Epithelial cell of prostate (primary cell): ENCODE measurements at regions not wholly inside any gene's neighbourhood (a gene's known extent, or its start where the extent isn't known, plus 50 kb on each side); places are given as distances from the start of the nearest gene placed in this dataset.
A peak's percentile ranks its signal among the peaks of the same experiment; 100 is the strongest.
"Not testable (repeated sequence)": the region's sequence is repeated elsewhere in the genome, so short reads cannot be mapped to it uniquely, and the experiment has no call there.

Experiments used
- DNase-seq: peaks from one replicate; pipeline ENCODE4 v3.0.0-alpha.2; 2011; ENCODE audit warnings: low read depth, low spot score
- H3K27ac ChIP-seq: fragments of 450-650 bp; 2 replicates; pipeline ENCODE4 v1.5.1; 2017; ENCODE audit warnings: mild to moderate bottlenecking

DNA sequence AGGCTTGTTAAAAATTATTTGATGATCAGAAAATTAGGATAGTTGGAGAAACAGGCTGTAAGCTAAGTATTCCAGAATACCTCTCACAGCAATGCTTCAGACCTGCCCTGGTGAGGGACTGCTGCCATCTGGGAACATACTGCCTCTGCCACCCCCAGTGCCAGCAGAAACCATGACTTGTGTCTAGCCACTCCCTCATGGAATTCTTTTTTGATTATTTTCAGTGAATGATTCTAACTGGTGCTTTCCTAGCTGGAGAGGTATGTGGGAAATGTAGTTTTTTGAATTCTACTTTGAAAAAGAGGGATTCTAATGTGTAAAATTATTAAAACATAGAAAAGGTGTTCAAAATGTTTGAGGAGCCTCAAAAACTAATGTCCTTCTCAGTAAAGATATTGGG lies 126.3 kb downstream of the HMHB1 start:
- no peak overlapping the region for H3K27ac ChIP-seq
- no peak for DNase-seq

DNA sequence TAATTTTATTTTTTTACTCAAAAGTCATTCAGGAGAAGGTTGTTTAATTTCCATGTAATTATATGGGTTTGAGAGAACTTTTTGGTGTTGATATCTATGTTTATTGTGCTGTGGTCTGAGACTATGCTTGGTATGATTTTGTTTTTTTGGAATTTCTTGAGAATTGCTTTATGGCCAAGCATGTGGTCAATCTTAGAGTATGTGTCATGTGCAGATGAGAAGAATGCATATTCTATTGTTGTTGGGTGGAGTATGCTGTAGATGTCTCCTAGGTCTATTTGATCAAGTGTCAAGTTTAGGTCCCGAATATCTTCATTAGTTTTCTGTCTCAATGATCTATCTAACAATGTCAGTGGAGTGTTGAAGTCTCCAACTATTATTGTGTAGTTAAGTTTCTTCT lies 134.9 kb downstream of the HMHB1 start:
- no peak overlapping the region for H3K27ac ChIP-seq
- DNase-seq, result no peak

DNA sequence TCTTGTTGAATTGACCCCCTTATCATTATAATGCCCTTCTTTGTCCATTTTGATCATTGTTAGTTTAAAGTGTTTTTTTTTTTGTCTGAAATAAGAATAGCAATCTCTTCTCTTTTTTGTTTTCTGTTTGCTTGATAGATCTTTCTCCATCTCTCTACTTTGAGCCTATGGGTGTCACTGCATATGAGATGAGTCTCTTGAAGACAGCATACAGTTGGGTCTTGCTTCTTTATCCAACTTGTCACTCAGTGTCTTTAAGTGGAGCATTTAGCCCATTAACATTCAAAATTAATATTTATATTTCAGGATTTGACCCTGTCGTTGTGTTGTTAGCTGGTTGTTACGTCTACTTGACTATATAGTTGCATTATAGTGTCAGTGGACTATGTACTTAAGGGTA lies 135.4 kb downstream of the HMHB1 start:
- DNase-seq, result no peak
- H3K27ac ChIP-seq, result no peak overlapping the region

DNA sequence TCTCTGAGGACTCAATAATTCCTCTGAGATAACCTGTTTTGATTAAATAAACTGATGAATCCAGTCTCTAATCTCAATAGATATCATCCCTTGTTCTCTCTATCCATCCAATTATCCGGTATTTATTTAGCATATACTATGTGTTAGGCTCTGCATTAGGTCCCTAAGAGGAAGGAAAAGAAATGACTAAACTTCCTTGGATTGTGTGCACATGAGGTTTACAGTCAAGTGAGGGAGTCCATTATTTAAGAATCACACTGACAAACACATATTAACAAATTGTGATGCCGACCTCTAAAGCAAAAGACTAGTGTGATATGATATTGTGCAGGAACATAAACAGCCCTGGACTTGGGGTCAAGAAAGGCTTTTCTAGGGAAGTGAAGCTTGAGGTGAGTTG lies 140.8 kb downstream of the HMHB1 start:
- no peak overlapping the region for H3K27ac ChIP-seq
- no peak for DNase-seq

DNA sequence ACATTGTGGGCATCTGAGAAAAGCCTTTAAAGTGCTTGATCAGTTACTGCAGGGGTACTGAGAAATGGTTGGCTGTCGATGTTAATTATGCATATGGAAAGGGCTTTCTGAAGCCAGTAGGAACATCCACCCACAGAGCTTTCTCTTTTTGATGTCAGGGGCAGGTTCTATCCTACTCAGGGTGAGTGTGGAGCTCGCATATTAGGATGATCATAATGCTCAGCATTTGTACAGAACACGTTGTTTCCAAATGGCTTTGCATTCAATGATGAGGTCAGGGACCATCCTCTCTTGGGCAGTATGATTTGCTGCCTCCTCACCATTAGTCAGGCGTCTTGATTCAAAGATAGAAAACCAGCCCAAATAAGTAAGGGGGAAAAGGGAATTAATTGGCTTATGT lies 141.9 kb downstream of the HMHB1 start:
- no peak overlapping the region for H3K27ac ChIP-seq
- DNase-seq, result no peak

DNA sequence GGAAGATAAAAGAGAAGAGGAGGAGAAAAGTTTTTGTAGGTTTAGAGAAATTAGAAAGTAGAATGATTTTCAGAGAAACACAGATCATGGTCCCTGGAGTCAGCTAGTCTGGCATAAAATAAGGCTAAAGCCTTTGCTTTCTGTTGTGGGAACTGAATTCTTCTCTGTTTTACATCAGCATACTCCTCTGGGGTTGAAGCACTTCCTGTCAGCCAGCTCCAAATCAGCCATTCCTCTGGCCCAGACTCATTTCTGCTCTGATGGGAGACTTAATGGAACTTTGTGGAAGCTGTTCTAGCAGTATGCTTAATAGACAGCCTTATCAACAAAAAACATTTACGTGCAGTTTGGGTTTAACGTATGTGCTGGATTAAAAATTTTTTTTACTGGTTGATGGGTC lies 143.2 kb downstream of the HMHB1 start:
- no peak for DNase-seq
- no peak overlapping the region for H3K27ac ChIP-seq

DNA sequence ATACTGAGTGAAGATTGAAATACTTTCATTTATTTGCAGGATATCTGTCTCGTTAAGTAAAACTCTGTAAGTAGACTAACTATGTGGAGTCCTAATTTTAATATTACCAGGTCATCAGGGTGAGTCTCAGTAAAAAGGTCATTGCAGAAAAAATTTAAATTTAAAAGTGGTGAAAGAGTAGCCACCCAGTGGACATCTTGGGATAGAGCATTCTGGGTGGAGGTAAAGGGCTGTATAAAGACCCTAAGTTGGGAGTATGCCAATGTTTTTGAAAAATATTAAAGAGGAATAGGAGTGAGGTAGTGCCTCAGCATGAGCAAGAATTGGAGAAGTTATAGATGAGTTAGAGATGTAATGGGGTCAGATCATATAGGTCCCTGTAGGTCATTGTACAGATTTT lies 145.5 kb downstream of the HMHB1 start:
- no peak overlapping the region for H3K27ac ChIP-seq
- DNase-seq, result no peak

DNA sequence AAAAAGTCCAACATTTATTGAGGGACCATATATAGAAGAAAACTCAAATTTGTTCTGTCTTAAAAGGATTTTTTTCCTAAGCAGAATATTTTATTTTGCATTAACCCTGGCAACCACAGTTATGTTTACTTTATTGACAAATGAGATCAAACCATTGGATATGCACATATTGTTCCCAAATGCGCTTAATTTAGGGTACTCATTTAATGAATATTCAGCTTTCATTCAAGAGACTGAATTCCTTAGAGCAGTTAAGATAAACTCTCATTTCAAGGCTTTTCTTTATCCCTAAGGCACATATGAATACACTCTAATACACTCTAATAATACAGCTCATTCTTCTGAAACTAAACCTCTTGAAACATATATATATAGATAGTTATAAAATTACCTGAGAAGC lies 150.2 kb downstream of the HMHB1 start:
- DNase-seq, result no peak
- no peak overlapping the region for H3K27ac ChIP-seq

DNA sequence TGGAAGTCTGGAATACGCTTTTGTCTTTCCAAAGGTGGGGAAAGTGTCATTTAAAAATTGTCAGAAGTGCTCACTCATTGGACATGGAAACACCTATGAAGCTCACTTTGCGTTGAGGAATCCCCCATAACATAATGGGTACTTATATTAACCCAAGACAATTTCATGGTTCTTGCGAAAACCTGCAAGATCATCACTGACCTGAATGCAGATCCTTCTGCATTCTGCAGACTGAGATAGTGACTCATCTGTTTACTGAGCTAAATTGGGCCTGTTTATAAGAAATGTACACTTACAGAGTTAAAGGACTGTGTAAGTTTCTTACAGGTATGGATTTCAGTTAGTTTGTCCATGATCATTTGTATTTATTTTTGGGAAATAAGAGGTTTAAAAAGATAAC lies 153.0 kb downstream of the HMHB1 start:
- H3K27ac ChIP-seq, result no peak overlapping the region
- DNase-seq, result no peak

DNA sequence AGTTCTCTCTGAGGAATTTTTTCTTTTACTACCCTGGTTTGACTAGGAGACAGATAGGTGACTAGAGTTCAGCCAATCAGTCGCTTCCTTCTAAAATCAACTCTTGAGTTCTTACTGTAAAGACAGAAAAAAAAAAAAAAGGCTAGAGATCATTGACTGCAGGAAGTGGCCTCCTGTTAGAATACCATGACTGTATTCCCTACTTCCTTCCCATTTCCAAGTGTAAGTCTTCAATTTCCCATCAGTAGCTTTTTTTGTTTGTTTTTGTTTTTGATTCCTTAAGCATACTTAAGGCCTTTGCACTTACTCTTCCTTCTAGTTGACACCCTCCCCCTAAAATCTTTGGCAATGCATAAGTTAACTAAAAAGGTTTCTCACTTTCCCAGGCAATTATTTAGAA lies 154.3 kb downstream of the HMHB1 start:
- no peak overlapping the region for H3K27ac ChIP-seq
- no peak for DNase-seq

DNA sequence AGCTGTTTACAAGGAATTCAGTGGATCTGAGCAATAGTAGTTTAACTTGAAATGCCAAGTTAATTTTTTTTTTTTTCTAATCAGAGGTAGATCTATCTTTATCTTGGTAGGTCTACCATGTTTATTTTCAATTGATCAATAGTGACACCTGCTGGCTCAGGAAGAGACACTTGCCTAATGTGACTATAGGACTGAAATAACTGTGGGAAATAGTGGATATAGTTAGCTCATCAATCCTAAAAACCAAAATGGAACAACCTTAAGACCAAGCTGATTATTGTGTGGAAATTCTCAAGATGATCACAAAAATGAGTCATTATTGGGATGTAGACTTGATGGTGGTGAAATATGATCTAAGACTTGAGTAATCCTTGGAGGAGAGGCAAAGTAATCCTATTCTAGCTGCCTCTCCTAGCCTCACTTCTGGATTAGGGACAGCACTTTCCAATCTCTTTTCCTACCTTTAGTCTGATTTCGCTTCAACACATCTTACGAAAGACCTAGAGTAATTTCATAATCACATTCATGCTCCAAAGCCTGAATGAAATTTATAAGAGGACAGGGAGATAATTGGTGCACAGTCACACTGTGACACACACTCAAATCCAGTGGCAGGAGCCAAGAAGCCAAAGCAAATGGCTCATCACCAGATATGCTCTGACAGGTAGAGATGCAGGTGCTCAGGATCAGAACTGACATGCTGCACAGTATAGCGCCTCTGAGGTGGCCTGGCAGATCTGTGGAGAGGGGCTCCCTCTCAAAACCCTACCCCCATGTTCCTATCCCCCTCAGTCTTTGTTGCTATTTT lies 156.3 kb downstream of the HMHB1 start:
- DNase-seq, result no peak
- H3K27ac ChIP-seq, result peak overlapping the region; percentile 30

DNA sequence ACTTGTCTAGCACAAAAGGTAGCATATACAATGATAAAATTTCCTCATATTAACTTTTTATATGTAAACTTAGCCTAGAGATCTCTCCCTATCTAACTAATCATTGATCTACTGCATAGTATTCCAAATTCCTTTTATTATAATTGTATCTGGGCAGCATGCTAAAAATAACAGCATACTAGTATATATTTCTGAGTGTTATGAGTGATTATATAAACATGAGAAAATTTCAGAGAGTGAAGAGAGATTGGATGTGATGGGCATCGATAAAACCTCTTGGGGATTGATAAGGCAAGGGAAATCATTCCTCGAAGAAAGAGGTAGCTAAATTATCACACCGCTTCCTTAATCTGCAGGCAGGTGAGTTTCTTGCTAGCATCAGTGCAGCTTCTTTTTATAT lies 158.2 kb downstream of the HMHB1 start:
- DNase-seq, result no peak
- no peak overlapping the region for H3K27ac ChIP-seq

DNA sequence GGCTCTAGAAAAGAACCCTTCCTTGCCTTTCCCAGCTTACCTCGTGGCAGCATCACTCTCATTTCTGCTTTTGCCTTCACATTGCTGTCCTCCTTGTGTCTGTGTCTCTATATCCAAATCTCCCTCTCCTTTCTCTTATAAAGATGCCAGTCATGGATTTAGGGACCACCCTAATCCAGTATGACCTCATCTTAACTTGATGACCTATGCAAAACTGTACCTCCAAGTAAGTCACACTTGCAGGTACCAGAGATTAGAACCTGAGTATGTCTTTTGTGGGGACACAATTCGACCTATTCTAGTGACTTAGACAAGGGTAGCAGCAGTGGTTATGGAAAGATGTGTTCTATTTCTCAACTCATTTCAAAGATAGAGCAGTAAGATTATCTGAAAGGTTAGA lies 160.1 kb downstream of the HMHB1 start:
- H3K27ac ChIP-seq, result no peak overlapping the region
- no peak for DNase-seq

DNA sequence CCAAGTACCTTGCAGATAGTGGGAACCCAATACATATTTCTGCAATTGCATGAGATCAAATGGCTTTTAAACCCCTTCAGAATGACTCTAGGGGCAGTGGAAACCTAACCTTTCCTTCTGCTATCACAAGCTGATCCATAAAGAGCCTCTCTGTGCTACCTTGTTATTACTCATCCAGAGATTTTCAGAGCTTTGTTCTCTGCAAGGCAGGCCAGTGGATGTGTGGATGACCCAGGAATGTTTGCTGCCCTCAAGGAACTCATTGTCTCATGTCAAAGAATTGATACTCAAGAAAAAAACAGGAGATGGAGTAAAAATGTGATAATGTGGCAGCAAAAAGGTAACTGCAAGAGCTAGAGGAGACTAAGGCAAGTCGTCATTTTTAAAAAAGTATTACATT lies 164.1 kb downstream of the HMHB1 start:
- no peak overlapping the region for H3K27ac ChIP-seq
- DNase-seq, result no peak

DNA sequence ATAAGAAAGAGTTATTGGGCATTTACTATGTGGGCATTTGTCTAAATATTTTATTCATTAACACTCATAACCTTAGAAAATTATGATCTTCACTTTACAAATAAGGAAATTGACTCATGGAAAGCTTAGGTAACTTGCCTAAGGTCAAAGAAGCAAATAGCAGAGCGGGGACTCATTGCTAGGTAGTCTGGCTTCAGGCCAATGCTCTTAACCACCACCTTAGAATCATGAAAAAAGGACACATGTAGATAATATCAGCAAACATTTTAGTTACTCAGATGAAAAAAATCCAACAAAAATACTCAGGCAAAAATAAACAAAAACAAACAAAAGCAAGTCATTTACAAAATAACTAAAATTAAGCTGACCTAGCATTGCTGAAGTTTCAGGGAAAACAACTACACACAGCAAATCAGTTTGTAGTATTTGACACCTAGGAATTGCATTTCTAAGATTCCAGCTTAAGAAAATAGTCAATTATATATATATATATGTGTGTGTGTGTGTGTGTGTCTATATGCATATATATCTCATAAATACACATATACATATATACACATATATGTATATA lies 166.0 kb downstream of the HMHB1 start:
- peak overlapping the region; percentile 50 for H3K27ac ChIP-seq
- peak; percentile 81 for DNase-seq

DNA sequence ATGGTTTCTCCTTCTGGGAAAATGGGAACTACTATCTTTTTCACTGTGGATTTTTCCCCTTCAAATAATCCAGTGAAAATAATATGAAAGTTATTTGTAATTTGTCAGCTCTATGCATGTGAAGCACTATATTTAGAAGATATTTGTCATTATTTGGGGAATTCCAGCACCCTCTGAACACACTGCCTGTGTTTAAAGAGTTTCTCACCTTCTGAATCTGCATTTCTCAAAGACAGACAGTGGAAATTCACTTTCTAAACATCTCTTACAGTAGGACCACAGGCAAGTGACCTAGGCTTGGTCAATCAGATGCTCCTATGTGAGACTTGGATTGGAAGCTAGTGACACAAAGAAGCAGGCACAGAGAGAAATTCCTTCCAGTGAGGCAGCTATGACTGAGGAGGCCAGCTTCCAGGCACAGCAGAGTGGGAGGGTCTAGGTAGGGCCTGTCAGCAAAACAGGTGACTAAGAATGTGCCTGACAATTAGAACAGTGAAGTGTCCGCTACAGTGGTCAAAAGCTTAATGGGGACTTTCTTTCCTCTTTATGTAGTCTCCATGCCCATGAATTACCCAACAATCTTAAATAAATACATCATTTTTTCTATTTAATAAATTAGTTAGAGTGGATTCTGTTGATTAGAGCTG lies 167.2 kb downstream of the HMHB1 start:
- no peak for DNase-seq
- H3K27ac ChIP-seq, result peak overlapping the region; percentile 31

DNA sequence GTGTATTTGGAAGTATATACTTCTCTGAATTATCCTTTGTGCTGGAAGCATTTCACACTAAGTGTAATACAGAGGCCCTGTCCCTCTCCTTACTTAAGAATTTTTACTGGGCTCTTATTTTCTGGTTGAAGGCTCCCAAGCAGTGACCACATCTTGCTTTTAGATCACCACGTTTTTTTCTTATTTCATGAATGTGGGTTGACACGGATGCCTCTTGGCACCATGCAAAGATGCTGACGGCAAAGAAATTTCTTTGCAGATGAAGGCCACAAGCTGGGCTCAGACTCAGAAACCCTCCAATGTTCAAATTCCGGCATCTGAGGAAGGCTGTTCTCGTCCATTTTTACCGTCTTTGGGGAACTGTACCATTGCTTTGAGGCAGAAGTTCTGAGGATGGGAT lies 168.5 kb downstream of the HMHB1 start:
- H3K27ac ChIP-seq, result no peak overlapping the region
- no peak for DNase-seq

DNA sequence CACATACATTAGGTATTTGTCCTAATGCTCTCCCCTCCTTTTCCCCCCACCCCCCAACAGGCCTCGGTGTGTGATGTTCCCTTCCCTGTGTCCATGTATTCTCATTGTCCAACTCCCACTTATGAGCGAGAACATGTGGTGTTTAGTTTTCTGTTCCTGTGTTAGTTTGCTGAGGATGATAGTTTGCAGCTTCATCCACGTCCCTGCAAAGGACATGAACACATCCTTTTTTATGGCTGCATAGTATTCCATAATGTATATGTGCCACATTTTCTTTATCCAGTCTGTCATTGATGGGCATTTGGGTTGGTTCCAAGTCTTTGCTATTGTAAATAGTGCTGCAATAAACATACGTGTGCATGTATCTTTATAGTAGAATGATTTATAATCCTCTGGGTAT lies 171.0 kb downstream of the HMHB1 start:
- not testable (repeated sequence) for H3K27ac ChIP-seq, DNase-seq

DNA sequence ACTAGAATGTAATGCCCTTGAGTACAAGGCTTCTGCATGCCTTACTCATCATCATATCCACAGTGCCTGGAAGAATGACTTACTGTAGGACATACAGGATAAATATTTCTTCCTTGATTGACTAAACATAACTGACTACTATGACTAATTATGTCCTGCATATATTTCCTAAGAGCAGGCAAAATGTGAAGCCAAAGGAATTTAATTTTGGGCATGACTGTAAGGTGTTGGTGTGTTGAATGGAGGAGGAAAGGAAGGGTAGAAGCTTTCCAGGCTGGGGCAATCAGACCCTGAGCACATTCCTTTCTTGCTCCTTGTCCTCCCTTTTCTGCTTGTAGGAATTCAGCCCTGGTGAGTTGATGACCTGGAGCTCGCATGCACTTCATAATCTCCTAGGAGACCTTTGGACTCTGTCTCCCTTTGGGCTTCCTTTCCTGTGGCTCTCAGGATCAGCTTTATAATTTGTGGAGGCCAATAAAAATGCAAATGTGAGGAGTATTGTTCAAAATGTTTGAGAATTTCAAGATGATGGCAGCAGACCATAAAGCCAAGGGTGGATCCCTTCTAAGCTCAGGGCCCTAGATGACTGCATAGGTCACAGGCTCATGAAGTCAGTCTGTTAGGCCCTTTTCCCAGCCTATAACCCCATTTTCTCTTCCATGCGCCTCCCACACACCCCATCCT lies 174.0 kb downstream of the HMHB1 start:
- H3K27ac ChIP-seq, result peak overlapping the region; percentile 67
- peak; percentile 64 for DNase-seq

DNA sequence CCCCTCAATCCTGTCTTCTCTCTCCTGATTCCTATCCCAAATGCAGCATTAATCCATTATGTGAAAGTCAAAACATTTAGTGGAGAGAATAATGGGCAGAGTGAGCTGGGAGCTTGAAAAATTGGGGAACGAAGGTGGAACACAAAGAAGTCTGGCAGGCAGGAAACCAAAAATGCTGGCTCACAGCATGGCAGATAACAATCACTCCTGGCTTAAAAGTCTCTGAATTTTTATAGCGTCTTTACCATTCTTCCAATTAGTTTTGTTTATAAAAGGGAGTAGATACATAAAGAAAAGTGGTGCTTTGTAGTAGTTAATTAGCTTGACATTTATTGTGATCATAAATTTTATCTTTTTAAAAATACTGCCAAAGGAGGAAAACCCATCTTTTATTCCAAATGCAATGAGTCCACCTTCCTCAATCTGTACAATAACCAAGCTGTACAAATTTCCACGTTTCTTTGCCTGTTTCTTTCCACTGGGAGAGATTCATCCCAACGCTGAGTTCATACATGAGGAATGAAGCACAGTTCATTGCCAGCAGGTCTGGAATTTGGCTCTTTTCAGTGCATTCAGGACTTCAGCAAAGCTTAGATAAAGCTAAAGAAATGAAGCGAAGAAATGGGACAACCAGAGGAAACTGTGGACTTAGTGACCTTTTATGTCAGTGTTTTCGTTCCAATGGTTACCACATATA lies 174.7 kb downstream of the HMHB1 start:
- no peak for DNase-seq
- peak overlapping the region; percentile 67 for H3K27ac ChIP-seq

DNA sequence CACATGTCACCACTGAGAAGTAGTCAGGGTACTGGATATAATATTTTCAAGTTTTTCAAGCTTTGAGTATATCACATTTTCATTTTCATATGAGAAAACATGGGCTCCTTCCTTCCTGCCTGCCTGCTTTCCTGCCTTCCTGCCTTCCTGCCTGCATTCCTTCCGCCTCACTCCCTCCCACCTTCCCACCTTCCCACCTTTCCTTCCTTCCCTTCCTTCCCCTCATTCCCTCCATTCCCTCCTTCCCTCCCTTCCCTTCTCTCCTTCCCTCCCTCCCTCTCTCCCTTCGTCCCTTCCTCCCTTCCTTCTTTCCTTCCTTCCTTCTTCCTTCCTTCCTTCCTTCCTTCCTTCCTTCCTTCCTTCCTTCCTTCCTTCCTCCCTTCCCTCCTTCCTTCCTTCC lies 175.3 kb downstream of the HMHB1 start:
- H3K27ac ChIP-seq, result no peak overlapping the region
- DNase-seq, result no peak
